ENCODE measurements at regions not wholly inside any gene's neighbourhood (a gene's known extent, or its start where the extent isn't known, plus 50 kb on each side); places are given as distances from the start of the nearest gene placed in this dataset.

DNA sequence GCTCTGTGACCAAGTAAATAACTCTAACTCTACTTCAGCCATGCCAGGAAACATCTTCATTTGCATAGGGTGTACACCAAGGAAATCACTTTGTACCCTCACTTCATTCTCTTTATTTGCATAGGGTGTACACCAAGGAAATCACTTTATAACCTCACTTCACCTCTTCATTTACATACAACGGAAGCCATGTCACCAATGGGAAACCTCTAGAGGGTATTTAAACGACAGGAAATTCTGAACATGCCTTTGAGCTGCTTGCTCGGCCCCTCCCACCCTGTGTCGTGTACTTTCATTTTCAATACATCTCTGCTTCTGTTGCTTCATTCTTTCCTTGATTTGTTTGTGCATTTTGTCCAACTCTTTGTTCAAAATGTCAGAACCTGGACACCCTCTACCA lies 848.1 kb upstream of the FRG1 start:
- TF ChIP-seq POLR2A (IDR thresholded peaks at IDR 0.05), result no peak
- TF ChIP-seq, protein P1, sequence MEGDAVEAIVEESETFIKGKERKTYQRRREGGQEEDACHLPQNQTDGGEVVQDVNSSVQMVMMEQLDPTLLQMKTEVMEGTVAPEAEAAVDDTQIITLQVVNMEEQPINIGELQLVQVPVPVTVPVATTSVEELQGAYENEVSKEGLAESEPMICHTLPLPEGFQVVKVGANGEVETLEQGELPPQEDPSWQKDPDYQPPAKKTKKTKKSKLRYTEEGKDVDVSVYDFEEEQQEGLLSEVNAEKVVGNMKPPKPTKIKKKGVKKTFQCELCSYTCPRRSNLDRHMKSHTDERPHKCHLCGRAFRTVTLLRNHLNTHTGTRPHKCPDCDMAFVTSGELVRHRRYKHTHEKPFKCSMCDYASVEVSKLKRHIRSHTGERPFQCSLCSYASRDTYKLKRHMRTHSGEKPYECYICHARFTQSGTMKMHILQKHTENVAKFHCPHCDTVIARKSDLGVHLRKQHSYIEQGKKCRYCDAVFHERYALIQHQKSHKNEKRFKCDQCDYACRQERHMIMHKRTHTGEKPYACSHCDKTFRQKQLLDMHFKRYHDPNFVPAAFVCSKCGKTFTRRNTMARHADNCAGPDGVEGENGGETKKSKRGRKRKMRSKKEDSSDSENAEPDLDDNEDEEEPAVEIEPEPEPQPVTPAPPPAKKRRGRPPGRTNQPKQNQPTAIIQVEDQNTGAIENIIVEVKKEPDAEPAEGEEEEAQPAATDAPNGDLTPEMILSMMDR (IDR thresholded peaks at IDR 0.05), result no peak
